Stomach (tissue), 4 donors: ENCODE measurements at regions not wholly inside any gene's neighbourhood (a gene's known extent, or its start where the extent isn't known, plus 50 kb on each side); places are given as distances from the start of the nearest gene placed in this dataset.

Experiments used
- CTCF ChIP-seq, 7 experiments: fragments of 450-650 bp in 4 of 7; fragments of 200-600 bp in 3 of 7; sonication (generic) in 3 of 7; IDR thresholded peaks; one replicate each; pipeline ENCODE4 v1.5.1; 2016 to 2019; ENCODE audit warnings: antibody characterized with exemption in 7 of 7, control low read depth in 2 of 7, mild to moderate bottlenecking in 1 of 7
- POLR2A ChIP-seq, 4 donors: fragments of 450-650 bp; IDR thresholded peaks; one replicate each; pipeline ENCODE4 v1.6.1; 2016; ENCODE audit warnings: antibody characterized with exemption in 4 of 4, control low read depth in 2 of 4, mild to moderate bottlenecking in 1 of 4, moderate library complexity in 1 of 4

GRCh38 chr6:169972101-169972651 lies 220.8 kb downstream of the ERMARD start:
- TF ChIP-seq CTCF (IDR thresholded peaks at IDR 0.05) (no peak), POLR2A (IDR thresholded peaks at IDR 0.05) (no peak)
